ENCODE measurements at regions not wholly inside any gene's neighbourhood (a gene's known extent, or its start where the extent isn't known, plus 50 kb on each side); places are given as distances from the start of the nearest gene placed in this dataset.

DNA sequence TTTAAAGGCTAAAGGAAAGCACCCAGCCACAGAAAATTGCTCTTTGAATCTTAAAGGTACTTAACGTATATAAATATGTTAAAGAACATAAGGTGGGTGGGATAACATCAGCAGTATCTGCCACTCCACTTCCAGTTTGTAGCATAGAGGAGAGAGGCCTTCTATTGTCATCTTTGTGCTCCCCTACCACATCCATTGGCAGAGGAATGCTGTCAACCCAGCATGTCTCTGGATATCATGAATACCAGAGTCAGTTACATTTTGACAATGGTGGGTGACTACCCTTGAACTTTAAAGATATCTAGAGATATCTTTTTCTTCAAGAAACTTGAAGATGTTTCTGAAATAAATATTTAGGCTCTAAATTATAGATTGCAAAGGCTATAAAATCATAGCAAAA lies 283.2 kb upstream of the LRRC7 start (continued):
- TF ChIP-seq, protein P1, sequence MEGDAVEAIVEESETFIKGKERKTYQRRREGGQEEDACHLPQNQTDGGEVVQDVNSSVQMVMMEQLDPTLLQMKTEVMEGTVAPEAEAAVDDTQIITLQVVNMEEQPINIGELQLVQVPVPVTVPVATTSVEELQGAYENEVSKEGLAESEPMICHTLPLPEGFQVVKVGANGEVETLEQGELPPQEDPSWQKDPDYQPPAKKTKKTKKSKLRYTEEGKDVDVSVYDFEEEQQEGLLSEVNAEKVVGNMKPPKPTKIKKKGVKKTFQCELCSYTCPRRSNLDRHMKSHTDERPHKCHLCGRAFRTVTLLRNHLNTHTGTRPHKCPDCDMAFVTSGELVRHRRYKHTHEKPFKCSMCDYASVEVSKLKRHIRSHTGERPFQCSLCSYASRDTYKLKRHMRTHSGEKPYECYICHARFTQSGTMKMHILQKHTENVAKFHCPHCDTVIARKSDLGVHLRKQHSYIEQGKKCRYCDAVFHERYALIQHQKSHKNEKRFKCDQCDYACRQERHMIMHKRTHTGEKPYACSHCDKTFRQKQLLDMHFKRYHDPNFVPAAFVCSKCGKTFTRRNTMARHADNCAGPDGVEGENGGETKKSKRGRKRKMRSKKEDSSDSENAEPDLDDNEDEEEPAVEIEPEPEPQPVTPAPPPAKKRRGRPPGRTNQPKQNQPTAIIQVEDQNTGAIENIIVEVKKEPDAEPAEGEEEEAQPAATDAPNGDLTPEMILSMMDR (IDR thresholded peaks at IDR 0.05; ENCODE audit: low read depth, low read length, missing input control): no peak
- no peak for TF ChIP-seq TAF1 (conservative IDR thresholded peaks at IDR 0.05)

DNA sequence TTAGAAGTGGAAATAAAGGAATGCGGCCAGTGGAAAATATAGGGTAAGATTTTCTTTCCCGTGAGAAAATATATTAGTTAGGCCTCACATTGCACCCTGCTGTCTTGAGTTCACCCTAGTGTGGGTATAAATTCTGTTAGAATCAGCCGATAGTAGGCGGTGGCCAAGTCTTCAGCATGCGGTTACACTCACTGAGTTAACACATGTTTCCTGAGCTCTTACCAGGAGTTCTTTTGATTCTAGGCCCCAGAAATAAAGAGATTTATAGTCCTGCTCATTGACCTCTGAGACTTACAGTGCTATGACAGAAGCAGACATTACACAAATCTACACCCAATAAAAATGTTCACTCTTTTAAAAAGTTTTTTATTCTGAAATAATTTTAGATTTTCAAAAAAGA lies 279.3 kb upstream of the LRRC7 start:
- Histone ChIP-seq H3K9me3 (ENCODE audit: control insufficient read depth in 4 of 4, low read length in 3 of 4) (no peaks in the 10 kb centered on the region), H3K4me3 (ENCODE audit: low read depth in 1 of 3, low read length in 3 of 3) (no peak overlapping the region), H3K27ac (ENCODE audit: low read depth in 1 of 2, low read length in 2 of 2) (no peak overlapping the region), H3K4me1 (ENCODE audit: control insufficient read depth in 4 of 4, insufficient read depth in 4 of 4, low read length in 3 of 4) (no peaks in the 10 kb centered on the region), H3K36me3 (ENCODE audit: control insufficient read depth in 4 of 4, insufficient read depth in 3 of 4, low read depth in 1 of 4, low read length in 3 of 4) (no peaks in the 10 kb centered on the region), H3K27me3 (ENCODE audit: control insufficient read depth in 4 of 4, insufficient read depth in 4 of 4, low read length in 3 of 4) (no peaks in the 10 kb centered on the region), H3K9ac (ENCODE audit: low read depth in 1 of 2, low read length in 2 of 2) (no peak overlapping the region)
- no peak for TF ChIP-seq HNF4G (IDR thresholded peaks at IDR 0.05)
- TF ChIP-seq EGR1 (IDR thresholded peaks at IDR 0.05; ENCODE audit: low read depth in 2 of 2): no peak
- no peak for TF ChIP-seq FOXA1 (IDR thresholded peaks at IDR 0.05)
- TF ChIP-seq FOXA2 (IDR thresholded peaks at IDR 0.05): no peak
- TF ChIP-seq HNF4A (conservative IDR thresholded peaks at IDR 0.05): no peak
- no peak for TF ChIP-seq TAF1 (conservative IDR thresholded peaks at IDR 0.05)
- TF ChIP-seq RXRA (IDR thresholded peaks at IDR 0.05): no peak
- no peak for TF ChIP-seq JUND (IDR thresholded peaks at IDR 0.05)
- TF ChIP-seq, protein P2, sequence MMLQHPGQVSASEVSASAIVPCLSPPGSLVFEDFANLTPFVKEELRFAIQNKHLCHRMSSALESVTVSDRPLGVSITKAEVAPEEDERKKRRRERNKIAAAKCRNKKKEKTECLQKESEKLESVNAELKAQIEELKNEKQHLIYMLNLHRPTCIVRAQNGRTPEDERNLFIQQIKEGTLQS (IDR thresholded peaks at IDR 0.05): no peak
- no peak for TF ChIP-seq RAD21 (IDR thresholded peaks at IDR 0.05)
- TF ChIP-seq, protein P3, sequence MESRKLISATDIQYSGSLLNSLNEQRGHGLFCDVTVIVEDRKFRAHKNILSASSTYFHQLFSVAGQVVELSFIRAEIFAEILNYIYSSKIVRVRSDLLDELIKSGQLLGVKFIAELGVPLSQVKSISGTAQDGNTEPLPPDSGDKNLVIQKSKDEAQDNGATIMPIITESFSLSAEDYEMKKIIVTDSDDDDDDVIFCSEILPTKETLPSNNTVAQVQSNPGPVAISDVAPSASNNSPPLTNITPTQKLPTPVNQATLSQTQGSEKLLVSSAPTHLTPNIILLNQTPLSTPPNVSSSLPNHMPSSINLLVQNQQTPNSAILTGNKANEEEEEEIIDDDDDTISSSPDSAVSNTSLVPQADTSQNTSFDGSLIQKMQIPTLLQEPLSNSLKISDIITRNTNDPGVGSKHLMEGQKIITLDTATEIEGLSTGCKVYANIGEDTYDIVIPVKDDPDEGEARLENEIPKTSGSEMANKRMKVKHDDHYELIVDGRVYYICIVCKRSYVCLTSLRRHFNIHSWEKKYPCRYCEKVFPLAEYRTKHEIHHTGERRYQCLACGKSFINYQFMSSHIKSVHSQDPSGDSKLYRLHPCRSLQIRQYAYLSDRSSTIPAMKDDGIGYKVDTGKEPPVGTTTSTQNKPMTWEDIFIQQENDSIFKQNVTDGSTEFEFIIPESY (IDR thresholded peaks at IDR 0.05): no peak
- TF ChIP-seq SP1 (IDR thresholded peaks at IDR 0.05): no peak
- no peak for TF ChIP-seq GABPA (IDR thresholded peaks at IDR 0.05 in 1 of 2, conservative IDR thresholded peaks at IDR 0.05 in 1 of 2)
- TF ChIP-seq YY1 (IDR thresholded peaks at IDR 0.05): no peak
- TF ChIP-seq, protein P1 (IDR thresholded peaks at IDR 0.05; ENCODE audit: low read depth, low read length, missing input control): no peak
- 92% methylated on average over 5 of the region's 5 CpGs for WGBS
- DNase-seq (ENCODE audit: low spot score): no peak

DNA sequence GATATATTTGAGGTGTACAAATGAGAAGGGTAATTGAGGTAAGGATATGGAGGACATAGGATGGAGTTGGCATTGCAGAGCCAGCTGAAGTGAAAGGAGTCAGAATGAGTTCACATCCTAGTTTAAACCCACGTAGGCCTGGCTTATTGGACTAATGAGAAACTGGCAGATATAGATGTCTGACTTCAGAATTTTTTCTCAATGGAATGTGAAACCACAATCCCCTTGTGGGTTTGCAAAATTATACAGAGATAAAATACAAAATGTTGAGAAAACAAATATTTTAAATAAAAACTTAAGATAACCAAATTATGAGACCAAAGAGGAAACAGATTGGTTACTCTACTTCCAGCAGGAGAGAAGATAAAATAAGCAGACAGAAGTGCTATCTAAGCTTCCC lies 277.4 kb upstream of the LRRC7 start:
- DNase-seq (ENCODE audit: low spot score): no peak
- peaks cover 0 to 3% (median 0%) of the 10 kb centered on the region in 4 donors for H3K4me1 ChIP-seq (ENCODE audit: control insufficient read depth in 4 of 4, insufficient read depth in 4 of 4, low read length in 3 of 4)
- no peak overlapping the region for H3K9ac ChIP-seq (ENCODE audit: low read depth in 1 of 2, low read length in 2 of 2)
- H3K27me3 ChIP-seq (ENCODE audit: control insufficient read depth in 4 of 4, insufficient read depth in 4 of 4, low read length in 3 of 4): no peaks in the 10 kb centered on the region
- no peak overlapping the region for H3K27ac ChIP-seq (ENCODE audit: low read depth in 1 of 2, low read length in 2 of 2)
- 58% methylated on average over 1 of the region's 1 CpG for WGBS
- H3K36me3 ChIP-seq (ENCODE audit: control insufficient read depth in 4 of 4, insufficient read depth in 3 of 4, low read depth in 1 of 4, low read length in 3 of 4): no peaks in the 10 kb centered on the region
- no peaks in the 10 kb centered on the region for H3K9me3 ChIP-seq (ENCODE audit: control insufficient read depth in 4 of 4, low read length in 3 of 4)
- no peak overlapping the region for H3K4me3 ChIP-seq (ENCODE audit: low read depth in 1 of 3, low read length in 3 of 3)
- TF ChIP-seq HNF4G (IDR thresholded peaks at IDR 0.05): no peak
- no peak for TF ChIP-seq JUND (IDR thresholded peaks at IDR 0.05)
- TF ChIP-seq FOXA1 (IDR thresholded peaks at IDR 0.05): no peak
- no peak for TF ChIP-seq RAD21 (IDR thresholded peaks at IDR 0.05)
- TF ChIP-seq, protein P4, sequence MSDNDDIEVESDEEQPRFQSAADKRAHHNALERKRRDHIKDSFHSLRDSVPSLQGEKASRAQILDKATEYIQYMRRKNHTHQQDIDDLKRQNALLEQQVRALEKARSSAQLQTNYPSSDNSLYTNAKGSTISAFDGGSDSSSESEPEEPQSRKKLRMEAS (IDR thresholded peaks at IDR 0.05): no peak
- no peak for TF ChIP-seq FOXA2 (IDR thresholded peaks at IDR 0.05)
- TF ChIP-seq YY1 (IDR thresholded peaks at IDR 0.05): no peak
- TF ChIP-seq HNF4A (conservative IDR thresholded peaks at IDR 0.05): no peak
- TF ChIP-seq SP1 (IDR thresholded peaks at IDR 0.05): no peak
- TF ChIP-seq NR2F2 (IDR thresholded peaks at IDR 0.05): no peak
- no peak for TF ChIP-seq EGR1 (IDR thresholded peaks at IDR 0.05; ENCODE audit: low read depth in 2 of 2)
- TF ChIP-seq, protein P2 (IDR thresholded peaks at IDR 0.05): no peak
- TF ChIP-seq, protein P5, sequence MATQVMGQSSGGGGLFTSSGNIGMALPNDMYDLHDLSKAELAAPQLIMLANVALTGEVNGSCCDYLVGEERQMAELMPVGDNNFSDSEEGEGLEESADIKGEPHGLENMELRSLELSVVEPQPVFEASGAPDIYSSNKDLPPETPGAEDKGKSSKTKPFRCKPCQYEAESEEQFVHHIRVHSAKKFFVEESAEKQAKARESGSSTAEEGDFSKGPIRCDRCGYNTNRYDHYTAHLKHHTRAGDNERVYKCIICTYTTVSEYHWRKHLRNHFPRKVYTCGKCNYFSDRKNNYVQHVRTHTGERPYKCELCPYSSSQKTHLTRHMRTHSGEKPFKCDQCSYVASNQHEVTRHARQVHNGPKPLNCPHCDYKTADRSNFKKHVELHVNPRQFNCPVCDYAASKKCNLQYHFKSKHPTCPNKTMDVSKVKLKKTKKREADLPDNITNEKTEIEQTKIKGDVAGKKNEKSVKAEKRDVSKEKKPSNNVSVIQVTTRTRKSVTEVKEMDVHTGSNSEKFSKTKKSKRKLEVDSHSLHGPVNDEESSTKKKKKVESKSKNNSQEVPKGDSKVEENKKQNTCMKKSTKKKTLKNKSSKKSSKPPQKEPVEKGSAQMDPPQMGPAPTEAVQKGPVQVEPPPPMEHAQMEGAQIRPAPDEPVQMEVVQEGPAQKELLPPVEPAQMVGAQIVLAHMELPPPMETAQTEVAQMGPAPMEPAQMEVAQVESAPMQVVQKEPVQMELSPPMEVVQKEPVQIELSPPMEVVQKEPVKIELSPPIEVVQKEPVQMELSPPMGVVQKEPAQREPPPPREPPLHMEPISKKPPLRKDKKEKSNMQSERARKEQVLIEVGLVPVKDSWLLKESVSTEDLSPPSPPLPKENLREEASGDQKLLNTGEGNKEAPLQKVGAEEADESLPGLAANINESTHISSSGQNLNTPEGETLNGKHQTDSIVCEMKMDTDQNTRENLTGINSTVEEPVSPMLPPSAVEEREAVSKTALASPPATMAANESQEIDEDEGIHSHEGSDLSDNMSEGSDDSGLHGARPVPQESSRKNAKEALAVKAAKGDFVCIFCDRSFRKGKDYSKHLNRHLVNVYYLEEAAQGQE (IDR thresholded peaks at IDR 0.05): no peak
- no peak for TF ChIP-seq GABPA (IDR thresholded peaks at IDR 0.05 in 1 of 2, conservative IDR thresholded peaks at IDR 0.05 in 1 of 2)
